A673 (cell line): ENCODE measurements at regions not wholly inside any gene's neighbourhood (a gene's known extent, or its start where the extent isn't known, plus 50 kb on each side); places are given as distances from the start of the nearest gene placed in this dataset.
A peak's percentile ranks its signal among the peaks of the same experiment; 100 is the strongest.

Source experiments
- BruUV-seq: library from RNA; stranded (reverse); fragments of 400-500 nt; replicated peaks from 2 replicates; lab custom pipeline; 2021; lab: Mats Ljungman, UMichigan
- CTCF ChIA-PET: fragments of 300-600 bp; sonication (Branson Sonifier 250); formaldehyde crosslinking; loops from one replicate; lab custom pipeline; 2022; ENCODE audit warnings: antibody characterized with exemption; lab: Charles Lee
- POLR2A ChIA-PET: fragments of 300-600 bp; sonication (Branson Sonifier 250); formaldehyde crosslinking; loops from one replicate; lab custom pipeline; 2022; ENCODE audit warnings: antibody characterized with exemption; ENCODE audit not compliant: low non-redundant PET; lab: Charles Lee
- DNase-seq: peaks from one replicate; pipeline ENCODE4 v3.0.0-alpha.2; 2015; ENCODE audit warnings: low spot score
- H3K27ac ChIP-seq: fragments of 200-600 bp; sonication (generic); 2 replicates; pipeline ENCODE4 v1.5.1; 2016; ENCODE audit warnings: mixed run types, low read depth, mild to moderate bottlenecking, mixed read lengths, antibody characterized with exemption, low read length; ENCODE audit not compliant: poor library complexity, severe bottlenecking
- H3K27me3 ChIP-seq: fragments of 200-600 bp; sonication (generic); replicated peaks from 2 replicates; pipeline ENCODE4 v1.6.1; 2017; ENCODE audit warnings: mixed run types, low read depth, mild to moderate bottlenecking, mixed read lengths, antibody characterized with exemption, low read length; ENCODE audit not compliant: insufficient read depth, poor library complexity
- H3K36me3 ChIP-seq: fragments of 200-600 bp; sonication (generic); 2 replicates; pipeline ENCODE4 v1.6.1; 2016; ENCODE audit warnings: mixed run types, mild to moderate bottlenecking, mixed read lengths, antibody characterized with exemption, low read length; ENCODE audit not compliant: insufficient read depth, poor library complexity, severe bottlenecking
- H3K4me1 ChIP-seq: fragments of 200-600 bp; sonication (generic); 2 replicates; pipeline ENCODE4 v1.6.1; 2017; ENCODE audit warnings: mixed run types, mild to moderate bottlenecking, mixed read lengths, antibody characterized with exemption, low read length; ENCODE audit not compliant: insufficient read depth, poor library complexity, severe bottlenecking
- H3K4me3 ChIP-seq: fragments of 200-600 bp; sonication (generic); 2 replicates; pipeline ENCODE4 v1.5.1; 2016; ENCODE audit warnings: low read depth, mixed run types, mild to moderate bottlenecking, mixed read lengths, low read length; ENCODE audit not compliant: poor library complexity, severe bottlenecking
- H3K9me3 ChIP-seq: fragments of 200-600 bp; sonication (generic); 2 replicates; pipeline ENCODE4 v1.6.1; 2016; ENCODE audit warnings: mixed run types, low read depth, mild to moderate bottlenecking, mixed read lengths, antibody characterized with exemption, low read length; ENCODE audit not compliant: poor library complexity, severe bottlenecking
- CTCF ChIP-seq: fragments of 300-800, 200-600 bp; sonication (generic); conservative IDR thresholded peaks from 2 replicates; pipeline ENCODE4 v1.5.1; 2017; ENCODE audit warnings: low read depth, mild to moderate bottlenecking, antibody characterized with exemption, low read length, moderate library complexity, mixed read lengths
- EZH2 ChIP-seq: fragments of 200-600 bp; sonication (generic); IDR thresholded peaks from 2 replicates; pipeline ENCODE4 v1.6.1; 2017; ENCODE audit warnings: borderline replicate concordance, low read depth, mild to moderate bottlenecking, mixed read lengths, antibody characterized with exemption, low read length; ENCODE audit not compliant: poor library complexity, severe bottlenecking
- intact Hi-C: fragments of 100-400 bp; cut with micrococcal nuclease; formaldehyde crosslinking; loops from one replicate; pipeline ENCODE4 v1.10.0; 2022; ENCODE audit not compliant: unreplicated experiment

- POLR2A ChIA-PET: no interaction called here
- DNase-seq: no peak
- CTCF ChIA-PET: no interaction called here
- no TSS peak for BruUV-seq
- Histone ChIP-seq H3K4me3 (no peak overlapping the region), H3K27ac (no peak overlapping the region), H3K9me3 (no peaks in the 10 kb centered on the region), H3K36me3 (no peaks in the 10 kb centered on the region), H3K27me3 (peaks cover 95% of the 10 kb centered on the region), H3K4me1 (no peaks in the 10 kb centered on the region)
- no peak for TF ChIP-seq EZH2
- TF ChIP-seq CTCF: no peak
- intact Hi-C loops: no loop called here
Measured at GRCh38 chr17:79382313-79382712, 228.5 kb downstream of the RBFOX3 start.

GRCh38 chr17:79379700-79380445, 231.0 kb downstream of the RBFOX3 start:
- ChIA-PET POLR2A (no interaction called here), CTCF (no interaction called here)
- H3K4me1 ChIP-seq: no peaks in the 10 kb centered on the region
- DNase-seq: no peak
- no peak overlapping the region for H3K27ac ChIP-seq
- peak; percentile 60 for TF ChIP-seq EZH2
- no peak for TF ChIP-seq CTCF
- peaks cover 100% of the 10 kb centered on the region for H3K27me3 ChIP-seq
- BruUV-seq: no TSS peak
- H3K4me3 ChIP-seq: no peak overlapping the region
- no peaks in the 10 kb centered on the region for H3K9me3 ChIP-seq
- intact Hi-C loops: no loop called here
- H3K36me3 ChIP-seq: no peaks in the 10 kb centered on the region

GRCh38 chr17:79377230-79377786, 233.5 kb downstream of the RBFOX3 start:
- H3K27me3 ChIP-seq: peaks cover 94% of the 10 kb centered on the region
- CTCF ChIA-PET: no interaction called here
- intact Hi-C loops: no loop called here
- H3K36me3 ChIP-seq: no peaks in the 10 kb centered on the region
- H3K27ac ChIP-seq: no peak overlapping the region
- no peak for TF ChIP-seq CTCF
- TF ChIP-seq EZH2: no peak
- POLR2A ChIA-PET: no interaction called here
- H3K9me3 ChIP-seq: no peaks in the 10 kb centered on the region
- no TSS peak for BruUV-seq
- no peak overlapping the region for H3K4me3 ChIP-seq
- DNase-seq: no peak
- no peaks in the 10 kb centered on the region for H3K4me1 ChIP-seq
